Kidney capillary endothelial cell (primary cell): ENCODE measurements at regions not wholly inside any gene's neighbourhood (a gene's known extent, or its start where the extent isn't known, plus 50 kb on each side); places are given as distances from the start of the nearest gene placed in this dataset.
A peak's percentile ranks its signal among the peaks of the same experiment; 100 is the strongest.

ENCODE experiments used
- DNase-seq: peaks from one replicate; pipeline ENCODE4 v3.0.0-alpha.2; 2018; ENCODE audit warnings: low spot score

- DNase-seq, result no peak
These were observed 275.5 kb upstream of the TMEM161B start for GRCh38 chr5:88544136-88544645.

DNA sequence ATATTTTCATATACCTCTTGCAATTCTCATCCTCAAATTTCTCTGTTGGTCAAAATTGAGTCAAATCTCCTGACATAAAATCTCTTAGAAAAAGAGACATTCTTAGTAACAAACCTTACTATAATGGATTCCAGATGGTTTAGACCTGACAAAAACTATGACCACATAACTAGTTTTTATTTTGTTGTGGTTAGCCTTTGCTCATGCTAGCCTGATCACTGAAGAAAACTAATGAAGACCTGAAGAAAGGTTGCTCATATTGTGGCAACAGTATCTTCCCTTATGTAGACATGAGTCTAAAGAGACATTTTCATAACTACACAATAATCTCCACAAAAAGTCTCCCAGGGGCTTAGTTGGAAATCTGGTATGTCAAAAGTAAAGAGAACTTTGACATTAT, 274.1 kb upstream of the TMEM161B start:
- no peak for DNase-seq

- no peak for DNase-seq
These were observed 271.9 kb upstream of the TMEM161B start for GRCh38 chr5:88540471-88541115.

DNA sequence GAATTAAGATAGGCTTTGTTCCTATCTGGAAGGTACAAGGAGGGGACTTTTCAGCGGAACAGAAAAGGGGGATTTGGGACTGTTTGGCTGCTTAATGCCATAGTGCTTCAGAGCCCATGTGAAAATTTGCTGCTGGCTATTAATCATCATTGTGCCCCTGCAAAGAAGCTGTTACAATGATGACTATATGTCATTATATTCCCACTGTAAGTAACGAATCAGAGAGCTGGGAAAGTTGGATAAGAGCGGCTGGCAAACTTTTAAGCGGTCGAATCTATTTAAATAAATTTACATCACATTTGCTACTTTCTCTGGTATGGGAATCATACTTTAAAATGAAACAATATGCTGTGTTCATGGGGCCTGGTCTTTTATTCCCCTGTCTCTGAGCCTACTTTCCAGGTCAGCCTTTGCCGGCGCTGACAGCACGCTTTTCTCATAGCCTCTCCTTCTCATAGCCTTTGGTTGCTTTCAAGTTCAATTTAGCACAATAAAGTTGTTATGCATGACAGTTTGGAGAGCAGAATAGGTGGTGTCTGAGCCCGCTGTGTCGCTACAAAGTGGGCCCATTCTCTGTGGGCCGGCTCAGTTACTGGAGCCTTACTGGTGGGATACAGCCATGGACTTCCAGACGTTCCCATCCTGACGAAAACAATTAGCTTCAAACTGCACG, 271.2 kb upstream of the TMEM161B start:
- DNase-seq, result no peak

- DNase-seq, result no peak
These were observed 270.4 kb upstream of the TMEM161B start for GRCh38 chr5:88539026-88539425.

- DNase-seq, result no peak
These were observed 267.5 kb upstream of the TMEM161B start for GRCh38 chr5:88536146-88536545.

GRCh38 chr5:88524941-88525340, 256.3 kb upstream of the TMEM161B start:
- no peak for DNase-seq

DNA sequence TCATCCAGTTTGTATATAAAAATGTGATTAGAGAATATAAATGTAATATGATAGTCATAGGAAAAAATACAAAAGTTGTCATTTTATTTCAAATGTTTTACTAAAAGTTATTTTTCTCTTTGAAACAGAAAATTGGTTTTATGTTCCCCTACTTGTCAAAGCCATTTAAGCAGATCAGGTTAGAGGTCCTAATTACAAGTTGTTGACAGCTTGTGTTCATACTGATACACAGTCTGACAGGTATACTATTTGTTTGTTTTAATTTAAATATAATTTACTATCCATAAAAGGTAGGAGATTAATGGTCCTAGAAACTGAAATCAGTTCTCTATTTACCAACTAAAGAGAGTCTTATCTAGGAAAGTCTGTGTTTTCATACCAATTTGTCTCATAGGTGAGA, 250.4 kb upstream of the TMEM161B start:
- DNase-seq, result no peak

DNA sequence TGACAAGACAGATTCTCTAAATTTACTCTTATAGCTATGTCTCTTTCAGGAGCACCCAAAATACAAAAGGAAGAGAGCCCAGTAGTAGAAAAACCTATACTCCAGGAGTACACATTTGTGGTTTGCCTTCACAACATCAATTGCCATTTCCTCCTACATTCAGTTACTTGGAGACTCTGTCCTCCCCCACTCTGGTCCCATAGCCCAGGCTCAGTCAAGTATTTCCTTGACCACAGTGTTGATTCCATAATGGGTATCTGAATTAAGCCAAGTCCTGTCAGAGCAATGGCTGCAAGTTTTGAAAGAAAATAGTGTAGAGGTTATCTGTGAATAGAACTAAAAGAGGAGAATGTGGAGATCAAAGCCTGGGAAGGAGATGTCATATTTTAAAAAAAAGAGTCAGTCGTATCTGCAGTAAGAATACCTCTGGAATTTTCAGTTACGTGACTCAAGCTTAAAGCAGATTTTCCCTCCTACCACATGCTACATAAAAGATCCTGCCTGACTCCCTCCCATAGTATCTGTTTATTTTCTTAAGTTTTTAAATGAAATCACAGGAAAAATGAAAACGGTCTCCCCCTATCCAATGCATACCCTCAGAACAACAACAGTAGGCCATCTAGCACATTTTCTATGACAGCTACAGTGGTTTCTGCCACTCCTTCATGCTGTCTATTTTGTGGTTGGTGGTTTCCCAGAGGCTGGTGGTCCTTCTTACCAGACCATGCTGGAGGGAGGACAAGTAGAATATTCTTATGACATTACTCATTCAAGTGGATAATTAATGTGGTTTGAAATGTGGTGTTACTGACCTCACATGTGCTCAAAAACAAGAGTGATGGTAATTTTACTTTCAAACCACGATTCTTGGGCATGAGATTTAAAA, 249.7 kb upstream of the TMEM161B start:
- DNase-seq, result no peak

- DNase-seq, result no peak
These were observed 247.5 kb upstream of the TMEM161B start for GRCh38 chr5:88515881-88516819.

DNA sequence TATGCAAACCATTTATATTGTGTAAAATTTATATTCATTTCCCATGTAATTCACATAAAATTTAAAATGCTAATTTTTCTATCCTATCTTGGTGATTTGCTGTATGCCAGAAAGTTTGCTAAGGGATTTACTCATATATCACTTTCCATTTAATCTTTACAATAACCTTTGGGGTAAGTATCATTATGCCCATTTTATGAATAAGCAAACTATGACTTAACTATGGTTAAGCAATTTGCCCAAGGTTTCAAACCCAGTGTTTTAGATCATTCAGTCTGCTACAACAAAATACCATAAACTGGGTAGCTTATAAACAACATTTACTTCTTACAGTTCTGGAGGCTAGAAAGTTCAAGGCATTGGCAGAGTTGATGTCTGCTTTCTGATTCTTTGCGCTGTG, 246.4 kb upstream of the TMEM161B start:
- no peak for DNase-seq

- DNase-seq, result no peak
These were observed 240.8 kb upstream of the TMEM161B start for GRCh38 chr5:88509403-88509802.

- DNase-seq, result no peak
These were observed 238.6 kb upstream of the TMEM161B start for GRCh38 chr5:88507261-88507660.

GRCh38 chr5:88503406-88503805, 234.8 kb upstream of the TMEM161B start:
- no peak for DNase-seq

DNA sequence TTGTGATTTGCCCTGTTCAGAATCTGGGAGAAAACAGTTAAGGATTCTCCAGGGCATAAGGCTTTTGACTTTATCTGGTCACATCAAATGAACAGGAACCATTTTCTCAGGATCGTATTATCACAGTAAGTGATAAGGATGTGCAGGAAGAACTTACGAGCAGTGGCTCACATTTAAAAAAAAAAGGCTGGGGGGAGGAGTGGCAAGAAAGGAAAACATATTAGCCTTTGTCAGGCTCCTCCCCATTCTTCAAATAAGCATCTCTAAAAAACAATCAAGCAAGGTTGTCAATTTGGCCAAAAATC, 234.3 kb upstream of the TMEM161B start:
- no peak for DNase-seq

DNA sequence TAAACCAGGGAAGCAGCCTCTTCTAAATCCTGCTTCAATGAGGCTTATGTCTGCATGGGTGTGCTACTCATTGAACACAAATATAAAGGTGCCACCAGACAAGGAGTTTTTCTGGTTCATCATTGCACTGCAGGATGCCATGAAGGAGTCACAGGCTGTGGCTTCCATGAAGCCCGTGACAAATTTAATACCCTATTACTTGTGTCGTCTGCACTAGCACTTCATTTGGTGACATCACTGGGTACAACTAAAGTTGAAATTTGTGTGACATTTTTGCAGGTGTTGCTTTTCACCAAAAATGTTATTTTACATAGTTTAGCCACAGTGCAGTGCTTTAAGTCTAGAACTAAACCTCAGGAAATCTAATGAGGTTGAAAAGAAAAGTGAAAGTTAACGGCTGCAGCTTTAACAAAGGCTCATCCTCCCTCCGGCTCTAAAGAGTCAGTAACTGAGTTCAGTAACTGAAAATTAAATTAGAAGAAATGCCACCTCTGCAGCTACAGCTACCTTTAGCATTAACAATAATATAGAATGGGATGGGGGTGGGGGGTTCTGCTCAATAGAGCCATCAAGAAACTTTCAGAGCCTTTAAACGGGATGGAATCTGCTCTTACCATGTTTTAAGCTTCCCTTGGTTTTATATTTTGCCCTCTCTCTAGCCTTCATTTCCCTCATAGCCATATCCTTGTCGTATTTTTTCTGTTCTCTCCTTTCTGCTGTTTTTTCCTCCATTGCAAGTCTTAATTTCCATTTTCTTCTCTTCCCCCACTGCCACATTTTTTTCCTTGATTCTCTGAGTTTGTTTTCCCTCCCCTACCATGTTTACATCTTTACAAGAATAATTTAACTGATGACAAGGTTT, 233.8 kb upstream of the TMEM161B start:
- DNase-seq, result peak; percentile 2

DNA sequence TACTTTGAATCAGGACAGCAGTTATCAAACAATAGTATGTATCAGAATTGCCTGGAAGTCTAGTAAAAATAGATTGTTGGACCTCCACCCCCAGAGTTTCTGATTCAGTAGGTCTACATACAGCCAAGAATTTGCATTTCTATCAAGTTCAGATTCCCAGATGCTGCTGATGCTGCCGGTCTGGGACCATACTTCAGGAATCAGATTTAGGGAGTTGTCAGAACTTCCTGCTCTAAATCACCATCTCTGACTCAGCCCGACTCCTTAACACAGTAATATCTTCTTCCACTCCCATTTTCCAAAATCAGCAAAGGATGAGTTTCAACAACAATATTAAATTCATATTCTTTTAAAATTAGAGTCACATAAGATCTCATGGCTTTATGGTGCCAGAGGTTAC, 227.2 kb upstream of the TMEM161B start:
- DNase-seq, result no peak

DNA sequence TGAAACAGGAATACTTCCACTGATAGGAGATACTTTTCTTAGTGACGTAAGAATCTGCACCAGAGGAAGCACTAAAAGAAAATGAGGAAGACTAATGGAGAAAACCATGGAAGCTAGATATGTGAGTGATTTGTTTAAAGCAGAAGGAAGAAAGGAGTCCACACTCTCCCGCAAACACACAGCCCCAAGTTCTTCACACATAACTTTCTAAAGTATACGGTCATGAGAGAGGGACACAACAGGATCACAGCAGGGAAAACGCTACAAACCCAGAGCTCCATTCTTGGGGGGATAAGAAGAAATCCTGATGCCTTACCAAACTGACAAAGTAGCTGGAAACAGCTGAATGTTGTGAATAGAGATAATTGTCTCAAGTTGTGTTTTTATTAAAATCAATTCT, 222.2 kb upstream of the TMEM161B start:
- DNase-seq, result no peak

GRCh38 chr5:88489364-88489763, 220.7 kb upstream of the TMEM161B start:
- DNase-seq, result no peak

GRCh38 chr5:88488561-88488960, 219.9 kb upstream of the TMEM161B start:
- no peak for DNase-seq

DNA sequence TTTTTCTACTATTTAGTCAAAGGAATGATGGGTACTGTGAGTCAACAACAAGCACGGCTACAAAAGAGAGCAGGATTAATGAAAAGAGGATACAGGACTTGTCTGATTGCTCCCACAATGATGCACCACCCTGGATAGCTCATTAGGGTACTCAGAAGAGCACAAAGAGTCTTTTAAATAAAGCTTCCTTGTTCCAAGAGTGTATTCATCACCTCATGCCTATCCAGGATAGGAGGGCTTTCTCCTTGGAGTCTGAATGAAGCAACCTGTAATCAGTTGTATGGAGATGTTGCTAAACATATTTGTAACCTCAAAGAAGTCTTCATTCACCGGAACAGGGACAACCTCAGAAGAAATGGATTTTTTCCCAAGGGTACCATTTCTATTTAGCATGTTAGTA, 219.5 kb upstream of the TMEM161B start:
- DNase-seq, result no peak
